ENCODE measurements at regions not wholly inside any gene's neighbourhood (a gene's known extent, or its start where the extent isn't known, plus 50 kb on each side); places are given as distances from the start of the nearest gene placed in this dataset.

DNA sequence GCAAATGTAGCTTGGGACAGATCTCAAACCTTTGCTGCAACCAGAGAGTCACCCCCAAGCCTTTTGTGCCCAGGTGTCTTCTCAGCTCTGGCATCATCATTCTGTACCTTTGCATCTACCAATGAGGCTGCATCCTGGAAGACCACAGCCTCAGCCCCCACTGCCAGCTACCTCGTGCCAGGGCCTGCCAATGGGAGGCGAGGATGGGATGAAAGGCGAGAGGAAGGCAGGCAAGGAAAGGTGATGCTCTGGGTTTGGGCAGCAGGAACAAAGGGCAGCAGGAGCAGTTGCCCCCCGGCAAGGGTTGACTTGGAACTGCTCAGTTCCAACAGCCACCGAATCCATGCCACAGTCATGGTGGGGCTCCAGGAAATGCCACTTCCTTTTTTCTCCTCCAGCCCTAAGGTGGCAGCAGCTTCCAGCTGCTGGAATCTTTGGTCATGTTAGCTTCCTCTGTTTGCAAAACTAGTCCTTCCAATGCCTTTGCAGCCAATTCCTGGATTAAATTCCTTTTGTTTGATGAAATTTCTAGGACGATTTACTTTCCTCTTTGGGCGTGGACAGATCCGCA lies 651.6 kb downstream of the NPHP4 start:
- TF ChIP-seq REST (IDR thresholded peaks at IDR 0.05; ENCODE audit: insufficient read depth in 1 of 2, low read depth in 2 of 2, low read length in 2 of 2) (no peak), POLR2AphosphoS5 (IDR thresholded peaks at IDR 0.05; ENCODE audit: low read depth, low read length) (no peak), FOXP2 (optimal IDR thresholded peaks at IDR 0.05; ENCODE audit: borderline replicate concordance, extremely low read depth, extremely low read length, insufficient read depth) (no peak), TAF1 (IDR thresholded peaks at IDR 0.05; ENCODE audit: borderline replicate concordance, insufficient read depth, low read length) (no peak), SIN3A (IDR thresholded peaks at IDR 0.05; ENCODE audit: borderline replicate concordance, insufficient read depth, low read length) (no peak)

GRCh38 chr1:5338466-5338865 lies 653.8 kb downstream of the NPHP4 start:
- TF ChIP-seq POLR2AphosphoS5 (IDR thresholded peaks at IDR 0.05; ENCODE audit: low read depth, low read length) (no peak), FOXP2 (optimal IDR thresholded peaks at IDR 0.05; ENCODE audit: borderline replicate concordance, extremely low read depth, extremely low read length, insufficient read depth) (no peak), TAF1 (IDR thresholded peaks at IDR 0.05; ENCODE audit: borderline replicate concordance, insufficient read depth, low read length) (no peak), SIN3A (IDR thresholded peaks at IDR 0.05; ENCODE audit: borderline replicate concordance, insufficient read depth, low read length) (no peak), REST (IDR thresholded peaks at IDR 0.05; ENCODE audit: insufficient read depth in 1 of 2, low read depth in 2 of 2, low read length in 2 of 2) (no peak)

DNA sequence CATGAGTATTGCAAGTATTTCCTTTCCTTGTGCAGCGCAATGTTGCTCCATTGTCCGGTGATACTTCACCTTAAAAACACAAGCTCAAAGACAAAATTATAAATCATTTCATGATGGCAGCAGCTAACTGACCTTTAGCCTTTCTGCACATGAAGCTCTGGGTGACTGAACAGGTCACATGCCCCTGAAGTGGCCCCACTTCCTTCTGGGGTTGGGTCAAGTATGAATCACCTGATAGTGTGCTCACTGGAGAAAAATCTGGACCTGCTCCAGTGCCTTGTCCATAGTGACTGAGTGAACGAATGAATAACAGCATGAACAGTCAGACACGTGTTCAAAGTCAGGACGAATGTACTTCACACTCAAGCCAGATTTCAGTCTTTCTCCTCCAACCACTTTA lies 658.9 kb downstream of the NPHP4 start:
- TF ChIP-seq REST (IDR thresholded peaks at IDR 0.05; ENCODE audit: insufficient read depth in 1 of 2, low read depth in 2 of 2, low read length in 2 of 2): no peak
- no peak for TF ChIP-seq POLR2AphosphoS5 (IDR thresholded peaks at IDR 0.05; ENCODE audit: low read depth, low read length)
- TF ChIP-seq FOXP2 (optimal IDR thresholded peaks at IDR 0.05; ENCODE audit: borderline replicate concordance, extremely low read depth, extremely low read length, insufficient read depth): no peak
- no peak for TF ChIP-seq TAF1 (IDR thresholded peaks at IDR 0.05; ENCODE audit: borderline replicate concordance, insufficient read depth, low read length)
- TF ChIP-seq SIN3A (IDR thresholded peaks at IDR 0.05; ENCODE audit: borderline replicate concordance, insufficient read depth, low read length): no peak

DNA sequence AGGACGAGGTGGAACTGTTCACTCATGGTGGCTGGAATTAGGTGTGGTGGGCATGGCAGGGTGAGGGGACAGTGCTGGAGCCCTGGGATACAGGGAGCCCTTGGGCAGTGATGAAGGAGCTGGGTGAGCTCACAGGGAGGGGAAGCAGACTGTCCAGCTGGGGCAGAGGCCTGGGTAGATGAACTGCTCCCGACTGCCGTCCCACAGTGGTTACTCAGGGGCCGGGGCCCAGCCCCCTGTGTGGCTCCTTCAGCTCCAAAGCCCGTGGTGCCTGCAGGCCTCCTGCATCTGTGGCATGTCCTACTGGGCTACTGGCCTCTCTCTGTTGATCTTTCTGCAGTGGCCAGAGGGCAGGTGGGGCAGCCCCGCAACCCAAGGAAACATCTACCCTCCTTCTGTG lies 661.1 kb downstream of the NPHP4 start:
- TF ChIP-seq POLR2AphosphoS5 (IDR thresholded peaks at IDR 0.05; ENCODE audit: low read depth, low read length) (no peak), FOXP2 (optimal IDR thresholded peaks at IDR 0.05; ENCODE audit: borderline replicate concordance, extremely low read depth, extremely low read length, insufficient read depth) (no peak), REST (IDR thresholded peaks at IDR 0.05; ENCODE audit: insufficient read depth in 1 of 2, low read depth in 2 of 2, low read length in 2 of 2) (no peak), SIN3A (IDR thresholded peaks at IDR 0.05; ENCODE audit: borderline replicate concordance, insufficient read depth, low read length) (no peak), TAF1 (IDR thresholded peaks at IDR 0.05; ENCODE audit: borderline replicate concordance, insufficient read depth, low read length) (no peak)

All from PFSK-1 (cell line).